Neural cell (in vitro differentiated cells): ENCODE measurements at regions not wholly inside any gene's neighbourhood (a gene's known extent, or its start where the extent isn't known, plus 50 kb on each side); places are given as distances from the start of the nearest gene placed in this dataset.

ENCODE experiments used
- H2AFZ ChIP-seq: fragments of 200-600, 300-800 bp; sonication (generic), shearing (Covaris generic); 2 replicates; pipeline ENCODE4 v1.6.0; 2014; ENCODE audit warnings: low read depth, mild to moderate bottlenecking, antibody characterized with exemption, low read length, moderate library complexity
- H3F3A ChIP-seq: fragments of 200-600 bp; shearing (Covaris generic); 2 replicates; pipeline ENCODE4 v1.6.1; 2016; ENCODE audit warnings: mild to moderate bottlenecking, moderate library complexity, mixed read lengths, antibody characterized with exemption, low read length; ENCODE audit not compliant: insufficient read depth, poor library complexity, severe bottlenecking
- H3K27ac ChIP-seq: fragments of 200-600, 300-800 bp; sonication (generic), shearing (Covaris generic); 2 replicates; pipeline ENCODE4 v1.5.1; 2014; ENCODE audit warnings: mild to moderate bottlenecking, low read length, moderate library complexity
- H3K27me3 ChIP-seq: fragments of 300-800, 200-600 bp; sonication (generic), shearing (Covaris generic); 2 replicates; pipeline ENCODE4 v1.6.0; 2014; ENCODE audit warnings: mild to moderate bottlenecking, low read depth, low read length, moderate library complexity; ENCODE audit not compliant: insufficient read depth
- H3K36me3 ChIP-seq: fragments of 300-800, 200-600 bp; sonication (generic), shearing (Covaris generic); 2 replicates; pipeline ENCODE4 v1.5.1; 2014; ENCODE audit warnings: mild to moderate bottlenecking, antibody characterized with exemption, low read length, moderate library complexity; ENCODE audit not compliant: insufficient read depth
- H3K4me2 ChIP-seq: fragments of 300-800, 200-600 bp; sonication (generic), shearing (Covaris generic); 2 replicates; pipeline ENCODE4 v1.6.0; 2014; ENCODE audit warnings: mild to moderate bottlenecking, low read length
- H3K4me3 ChIP-seq: fragments of 300-800, 200-600 bp; sonication (generic), shearing (Covaris generic); 2 replicates; pipeline ENCODE4 v1.5.1; 2014; ENCODE audit warnings: mild to moderate bottlenecking, low read length, moderate library complexity
- H3K79me2 ChIP-seq: fragments of 200-600 bp; shearing (Covaris generic); replicated peaks from 2 replicates; pipeline ENCODE4 v1.6.0; 2014; ENCODE audit warnings: mild to moderate bottlenecking, low read length, moderate library complexity; ENCODE audit not compliant: insufficient read depth
- H3K9ac ChIP-seq: fragments of 300-800, 200-600 bp; sonication (generic), shearing (Covaris generic); 2 replicates; pipeline ENCODE4 v1.6.1; 2016; ENCODE audit warnings: mild to moderate bottlenecking, low read length, mixed read lengths
- H3K9me2 ChIP-seq: fragments of 200-600 bp; shearing (Covaris generic); 2 replicates; pipeline ENCODE4 v1.6.1; 2016; ENCODE audit warnings: mild to moderate bottlenecking, low read length, mixed read lengths; ENCODE audit not compliant: insufficient read depth
- H3K9me3 ChIP-seq: fragments of 200-600, 300-800 bp; sonication (generic), shearing (Covaris generic); 2 replicates; pipeline ENCODE4 v1.6.1; 2016; ENCODE audit warnings: mild to moderate bottlenecking, mixed run types, low read length, moderate library complexity, mixed read lengths
- H4K20me1 ChIP-seq: fragments of 200-600 bp; shearing (Covaris generic); 2 replicates; pipeline ENCODE4 v1.6.1; 2016; ENCODE audit warnings: mild to moderate bottlenecking, mixed run types; ENCODE audit not compliant: insufficient read depth
- EP300 ChIP-seq: fragments of 450-650 bp; conservative IDR thresholded peaks from 2 replicates; pipeline ENCODE4 v1.6.1; 2014; ENCODE audit warnings: antibody characterized with exemption, mild to moderate bottlenecking, moderate library complexity; ENCODE audit not compliant: poor library complexity, severe bottlenecking
- EZH2 ChIP-seq: fragments of 200-600, 300-800 bp; shearing (Covaris generic), sonication (generic); IDR thresholded peaks from 2 replicates; pipeline ENCODE4 v1.6.1; 2014; ENCODE audit warnings: antibody characterized with exemption, low read length, borderline replicate concordance, mild to moderate bottlenecking; ENCODE audit not compliant: insufficient read depth, poor library complexity, severe bottlenecking
- MXI1 ChIP-seq: fragments of 450-650 bp; conservative IDR thresholded peaks from 2 replicates; pipeline ENCODE4 v1.6.1; 2014; ENCODE audit warnings: antibody characterized with exemption, mild to moderate bottlenecking; ENCODE audit not compliant: poor library complexity, severe bottlenecking
- POLR2AphosphoS5 ChIP-seq: IDR thresholded peaks from 2 replicates; pipeline ENCODE4 v1.6.1; 2012
- RAD21 ChIP-seq: fragments of 450-650 bp; conservative IDR thresholded peaks from 2 replicates; pipeline ENCODE4 v1.6.1; 2014; ENCODE audit warnings: antibody characterized with exemption, mild to moderate bottlenecking, moderate library complexity
- SMC3 ChIP-seq: fragments of 450-650 bp; conservative IDR thresholded peaks from 2 replicates; pipeline ENCODE4 v1.6.1; 2014; ENCODE audit warnings: antibody characterized with exemption, mild to moderate bottlenecking, moderate library complexity; ENCODE audit not compliant: poor library complexity
- TAF1 ChIP-seq: IDR thresholded peaks from 2 replicates; pipeline ENCODE4 v1.6.1; 2012; ENCODE audit warnings: low read depth
- TF ChIP-seq, protein P1 (sequence below): IDR thresholded peaks from 2 replicates; pipeline ENCODE4 v1.6.1; 2012; ENCODE audit warnings: borderline replicate concordance
- TF ChIP-seq, protein P2 (sequence below): fragments of 450-650 bp; IDR thresholded peaks from 2 replicates; pipeline ENCODE4 v1.5.1; 2014; ENCODE audit warnings: antibody characterized with exemption, mild to moderate bottlenecking, moderate library complexity; ENCODE audit not compliant: poor library complexity, severe bottlenecking

DNA sequence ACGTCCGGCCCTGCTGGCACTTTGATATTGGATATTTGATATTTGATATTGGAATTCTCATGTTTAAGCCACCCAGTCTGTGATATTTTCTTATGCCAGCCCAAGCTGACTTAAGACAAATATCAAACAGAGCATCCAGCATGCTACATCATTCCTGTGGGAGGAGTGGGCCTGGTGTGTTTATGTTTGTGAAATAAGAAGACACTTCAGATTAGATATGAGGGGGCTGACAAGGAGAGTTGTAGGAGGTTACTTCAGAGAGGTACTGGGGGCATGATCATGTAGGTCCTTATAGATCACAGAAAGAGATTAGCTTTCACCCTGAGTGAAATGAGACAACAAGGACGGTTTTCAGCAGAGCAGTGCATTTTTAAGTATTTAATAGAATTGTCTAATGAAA lies 382.9 kb downstream of the SEMA3D start:
- H3K4me2 ChIP-seq, result no peak overlapping the region
- no peaks in the 10 kb centered on the region for H3F3A ChIP-seq
- no peaks in the 10 kb centered on the region for H3K9me2 ChIP-seq
- no peaks in the 10 kb centered on the region for H3K79me2 ChIP-seq
- H2AFZ ChIP-seq, result no peak overlapping the region
- H4K20me1 ChIP-seq, result no peaks in the 10 kb centered on the region
- no peak overlapping the region for H3K27ac ChIP-seq
- no peak overlapping the region for H3K9ac ChIP-seq
- no peak overlapping the region for H3K4me3 ChIP-seq
- H3K9me3 ChIP-seq, result no peaks in the 10 kb centered on the region
- no peaks in the 10 kb centered on the region for H3K27me3 ChIP-seq
- H3K36me3 ChIP-seq, result no peaks in the 10 kb centered on the region
- TF ChIP-seq POLR2AphosphoS5, result no peak
- no peak for TF ChIP-seq MXI1
- TF ChIP-seq, protein P1, sequence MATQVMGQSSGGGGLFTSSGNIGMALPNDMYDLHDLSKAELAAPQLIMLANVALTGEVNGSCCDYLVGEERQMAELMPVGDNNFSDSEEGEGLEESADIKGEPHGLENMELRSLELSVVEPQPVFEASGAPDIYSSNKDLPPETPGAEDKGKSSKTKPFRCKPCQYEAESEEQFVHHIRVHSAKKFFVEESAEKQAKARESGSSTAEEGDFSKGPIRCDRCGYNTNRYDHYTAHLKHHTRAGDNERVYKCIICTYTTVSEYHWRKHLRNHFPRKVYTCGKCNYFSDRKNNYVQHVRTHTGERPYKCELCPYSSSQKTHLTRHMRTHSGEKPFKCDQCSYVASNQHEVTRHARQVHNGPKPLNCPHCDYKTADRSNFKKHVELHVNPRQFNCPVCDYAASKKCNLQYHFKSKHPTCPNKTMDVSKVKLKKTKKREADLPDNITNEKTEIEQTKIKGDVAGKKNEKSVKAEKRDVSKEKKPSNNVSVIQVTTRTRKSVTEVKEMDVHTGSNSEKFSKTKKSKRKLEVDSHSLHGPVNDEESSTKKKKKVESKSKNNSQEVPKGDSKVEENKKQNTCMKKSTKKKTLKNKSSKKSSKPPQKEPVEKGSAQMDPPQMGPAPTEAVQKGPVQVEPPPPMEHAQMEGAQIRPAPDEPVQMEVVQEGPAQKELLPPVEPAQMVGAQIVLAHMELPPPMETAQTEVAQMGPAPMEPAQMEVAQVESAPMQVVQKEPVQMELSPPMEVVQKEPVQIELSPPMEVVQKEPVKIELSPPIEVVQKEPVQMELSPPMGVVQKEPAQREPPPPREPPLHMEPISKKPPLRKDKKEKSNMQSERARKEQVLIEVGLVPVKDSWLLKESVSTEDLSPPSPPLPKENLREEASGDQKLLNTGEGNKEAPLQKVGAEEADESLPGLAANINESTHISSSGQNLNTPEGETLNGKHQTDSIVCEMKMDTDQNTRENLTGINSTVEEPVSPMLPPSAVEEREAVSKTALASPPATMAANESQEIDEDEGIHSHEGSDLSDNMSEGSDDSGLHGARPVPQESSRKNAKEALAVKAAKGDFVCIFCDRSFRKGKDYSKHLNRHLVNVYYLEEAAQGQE, result no peak
- TF ChIP-seq EP300, result no peak
- no peak for TF ChIP-seq TAF1
- TF ChIP-seq RAD21, result no peak
- TF ChIP-seq, protein P2, sequence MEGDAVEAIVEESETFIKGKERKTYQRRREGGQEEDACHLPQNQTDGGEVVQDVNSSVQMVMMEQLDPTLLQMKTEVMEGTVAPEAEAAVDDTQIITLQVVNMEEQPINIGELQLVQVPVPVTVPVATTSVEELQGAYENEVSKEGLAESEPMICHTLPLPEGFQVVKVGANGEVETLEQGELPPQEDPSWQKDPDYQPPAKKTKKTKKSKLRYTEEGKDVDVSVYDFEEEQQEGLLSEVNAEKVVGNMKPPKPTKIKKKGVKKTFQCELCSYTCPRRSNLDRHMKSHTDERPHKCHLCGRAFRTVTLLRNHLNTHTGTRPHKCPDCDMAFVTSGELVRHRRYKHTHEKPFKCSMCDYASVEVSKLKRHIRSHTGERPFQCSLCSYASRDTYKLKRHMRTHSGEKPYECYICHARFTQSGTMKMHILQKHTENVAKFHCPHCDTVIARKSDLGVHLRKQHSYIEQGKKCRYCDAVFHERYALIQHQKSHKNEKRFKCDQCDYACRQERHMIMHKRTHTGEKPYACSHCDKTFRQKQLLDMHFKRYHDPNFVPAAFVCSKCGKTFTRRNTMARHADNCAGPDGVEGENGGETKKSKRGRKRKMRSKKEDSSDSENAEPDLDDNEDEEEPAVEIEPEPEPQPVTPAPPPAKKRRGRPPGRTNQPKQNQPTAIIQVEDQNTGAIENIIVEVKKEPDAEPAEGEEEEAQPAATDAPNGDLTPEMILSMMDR, result no peak
- TF ChIP-seq EZH2, result no peak
- no peak for TF ChIP-seq SMC3

DNA sequence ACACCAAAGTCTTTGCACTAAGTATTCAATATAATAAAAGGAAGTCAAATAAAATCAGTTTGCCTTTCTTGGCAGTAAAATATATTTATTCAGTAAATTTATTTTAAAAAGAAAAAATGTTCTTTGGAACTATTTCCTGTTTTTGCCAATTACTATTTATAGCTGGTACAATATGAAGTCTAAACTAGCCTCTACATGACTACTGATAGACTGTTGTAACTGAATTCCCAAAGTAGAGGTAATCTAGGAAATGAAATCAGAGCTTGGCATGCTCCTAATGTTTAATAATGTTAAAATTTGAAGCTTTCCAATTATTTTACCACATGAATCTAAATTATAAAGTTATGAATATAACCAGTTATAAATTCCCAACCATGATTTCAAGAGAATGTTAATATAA lies 385.5 kb downstream of the SEMA3D start:
- no peak overlapping the region for H3K9ac ChIP-seq
- H3K4me3 ChIP-seq, result no peak overlapping the region
- no peak overlapping the region for H2AFZ ChIP-seq
- TF ChIP-seq EP300, result no peak
- no peak for TF ChIP-seq TAF1
- TF ChIP-seq, protein P2, result no peak
- H3F3A ChIP-seq, result no peaks in the 10 kb centered on the region
- H4K20me1 ChIP-seq, result no peaks in the 10 kb centered on the region
- H3K27me3 ChIP-seq, result no peaks in the 10 kb centered on the region
- no peaks in the 10 kb centered on the region for H3K9me3 ChIP-seq
- no peaks in the 10 kb centered on the region for H3K79me2 ChIP-seq
- H3K36me3 ChIP-seq, result no peaks in the 10 kb centered on the region
- no peak overlapping the region for H3K4me2 ChIP-seq
- H3K27ac ChIP-seq, result no peak overlapping the region
- H3K9me2 ChIP-seq, result no peaks in the 10 kb centered on the region
